HepG2 (cell line): ENCODE measurements at regions not wholly inside any gene's neighbourhood (a gene's known extent, or its start where the extent isn't known, plus 50 kb on each side); places are given as distances from the start of the nearest gene placed in this dataset.

ENCODE experiments used
- ETV5 ChIP-seq: IDR thresholded peaks from 2 replicates; pipeline ENCODE4 v1.6.1; 2018; ENCODE audit warnings: missing biosample characterization, missing genetic modification reagents, inconsistent platforms, borderline replicate concordance
- FOXC1 ChIP-seq: sonication (generic); formaldehyde crosslinking; IDR thresholded peaks from 2 replicates; pipeline ENCODE4 v1.8.0; 2022; ENCODE audit warnings: mild to moderate bottlenecking, missing genetic modification reagents, borderline replicate concordance
- LRRFIP1 ChIP-seq: sonication (generic); formaldehyde crosslinking; conservative IDR thresholded peaks from 2 replicates; pipeline ENCODE4 v1.4.0; 2020; ENCODE audit warnings: missing genetic modification reagents
- MAFK ChIP-seq, 2 experiments: IDR thresholded peaks in 1 of 2; conservative IDR thresholded peaks in 1 of 2; 2 replicates each; pipeline ENCODE4 v1.6.1; 2011; ENCODE audit warnings: improper control_type of control experiment in 2 of 2, low read length in 2 of 2
- NR2F1 ChIP-seq, 2 experiments: fragments of 450-650 bp in 1 of 2; formaldehyde crosslinking in 1 of 2; IDR thresholded peaks; 2 replicates each; pipeline versions ENCODE4 v1.5.0 to v1.6.1; 2016 to 2020; ENCODE audit warnings: mild to moderate bottlenecking in 1 of 2, missing compliant biosample characterization in 1 of 2, missing genetic modification reagents in 1 of 2, moderate library complexity in 1 of 2
- NR2F6 ChIP-seq, 2 experiments: IDR thresholded peaks; 2 replicates each; pipeline ENCODE4 v1.6.1; 2016; ENCODE audit warnings: antibody characterized with exemption in 1 of 2, mild to moderate bottlenecking in 1 of 2
- RARA ChIP-seq: IDR thresholded peaks from 2 replicates; pipeline ENCODE4 v1.6.1; 2016; ENCODE audit warnings: missing genetic modification reagents, missing compliant biosample characterization
- RFXAP ChIP-seq: sonication (generic); formaldehyde crosslinking; IDR thresholded peaks from 2 replicates; pipeline ENCODE4 v1.4.0; 2020; ENCODE audit warnings: missing genetic modification reagents, borderline replicate concordance
- RXRB ChIP-seq: IDR thresholded peaks from 2 replicates; pipeline ENCODE4 v1.6.1; 2016; ENCODE audit warnings: borderline replicate concordance, missing genetic modification reagents, missing compliant biosample characterization
- SP5 ChIP-seq: IDR thresholded peaks from 2 replicates; pipeline ENCODE4 v1.6.1; 2016; ENCODE audit warnings: low read depth, borderline replicate concordance
- ZBTB14 ChIP-seq: sonication (generic); formaldehyde crosslinking; IDR thresholded peaks from 2 replicates; pipeline ENCODE4 v1.4.0; 2020; ENCODE audit warnings: missing genetic modification reagents
- ZBTB8A ChIP-seq: sonication (generic); formaldehyde crosslinking; IDR thresholded peaks from 2 replicates; pipeline ENCODE4 v1.4.0; 2020; ENCODE audit warnings: mild to moderate bottlenecking, low read depth, missing genetic modification reagents, borderline replicate concordance
- ZNF256 ChIP-seq: sonication (generic); formaldehyde crosslinking; conservative IDR thresholded peaks from 2 replicates; pipeline ENCODE4 v1.4.0; 2020; ENCODE audit warnings: missing genetic modification reagents
- ZNF512B ChIP-seq: sonication (generic); formaldehyde crosslinking; IDR thresholded peaks from 2 replicates; pipeline ENCODE4 v1.5.1; 2020; ENCODE audit warnings: missing genetic modification reagents, mild to moderate bottlenecking, borderline replicate concordance
- ZNF549 ChIP-seq: sonication (generic); formaldehyde crosslinking; IDR thresholded peaks from 2 replicates; pipeline ENCODE4 v1.5.0; 2020; ENCODE audit warnings: missing genetic modification reagents
- ZNF629 ChIP-seq: sonication (generic); formaldehyde crosslinking; conservative IDR thresholded peaks from 2 replicates; pipeline ENCODE4 v1.5.0; 2020; ENCODE audit warnings: missing genetic modification reagents
- ZNF724P ChIP-seq: sonication (generic); formaldehyde crosslinking; IDR thresholded peaks from 2 replicates; pipeline ENCODE4 v1.8.0; 2022; ENCODE audit warnings: missing genetic modification reagents, borderline replicate concordance

- TF ChIP-seq MAFK (conservative IDR thresholded peaks at IDR 0.05 in 1 of 2, IDR thresholded peaks at IDR 0.05 in 1 of 2; ENCODE audit: low read length in 2 of 2) (no peak), ZNF724P (no peak), LRRFIP1 (CRISPR knock-in tag) (no peak), RARA (CRISPR knock-in tag) (peak; percentile 60), ETV5 (CRISPR knock-in tag) (peak; percentile 72; the same call in 1 of the 2 replicates), ZBTB8A (CRISPR knock-in tag) (no peak), FOXC1 (no peak), ZNF256 (CRISPR knock-in tag) (no peak), ZNF549 (CRISPR knock-in tag) (no peak), NR2F1 (CRISPR knock-in tag; IDR thresholded peaks at IDR 0.05) (peak; percentile 47 to 65), ZBTB14 (no peak), SP5 (no peak), ZNF629 (peak; percentile 60), RXRB (CRISPR knock-in tag) (peak; percentile 15; the same call in 1 of the 2 replicates), NR2F6 (IDR thresholded peaks at IDR 0.05) (peak; percentile 47; the same call in 1 of the 2 replicates), NR2F6 (CRISPR knock-in tag; IDR thresholded peaks at IDR 0.05) (peak; percentile 67), RFXAP (CRISPR knock-in tag) (no peak), ZNF512B (CRISPR knock-in tag) (no peak)
- TF ChIP-seq, all 625 proteins: peak for 13
Measured at GRCh38 chr15:66650433-66650832, 51.6 kb upstream of the SMAD6 start (continued).
